HL-60 (cell line): ENCODE measurements at regions not wholly inside any gene's neighbourhood (a gene's known extent, or its start where the extent isn't known, plus 50 kb on each side); places are given as distances from the start of the nearest gene placed in this dataset.

Experiments used
- DNase-seq, 2 experiments: peaks; one replicate each; pipeline ENCODE4 v3.0.0-alpha.2; 2010 to 2020; ENCODE audit warnings: low read depth in 1 of 2, low spot score in 1 of 2
- H3K27ac ChIP-seq: fragments of 250-450 bp; sonication (Bioruptor Pico); replicated peaks from 2 replicates; pipeline ENCODE4 v1.5.1; 2020; ENCODE audit warnings: mild to moderate bottlenecking, moderate library complexity
- H3K27me3 ChIP-seq: fragments of 250-450 bp; sonication (Bioruptor Pico); 2 replicates; pipeline ENCODE4 v1.5.1; 2021; ENCODE audit warnings: mild to moderate bottlenecking, moderate library complexity; ENCODE audit not compliant: insufficient read depth, poor library complexity, severe bottlenecking
- H3K4me3 ChIP-seq: replicated peaks from 2 replicates; pipeline ENCODE4 v1.5.1; 2011; ENCODE audit warnings: mild to moderate bottlenecking, control low read depth, low read length; ENCODE audit not compliant: insufficient read depth
- CTCF ChIP-seq: IDR thresholded peaks from one replicate; pipeline ENCODE4 v1.5.1; 2011; ENCODE audit warnings: low read length, control low read depth, inconsistent platforms; ENCODE audit not compliant: insufficient read depth
- GABPA ChIP-seq: IDR thresholded peaks from 2 replicates; pipeline ENCODE4 v1.6.1; 2012; ENCODE audit warnings: low read depth
- POLR2AphosphoS5 ChIP-seq: IDR thresholded peaks from 2 replicates; pipeline ENCODE4 v1.6.1; 2012; ENCODE audit warnings: low read depth
- REST ChIP-seq: IDR thresholded peaks from 2 replicates; pipeline ENCODE4 v1.6.1; 2012; ENCODE audit warnings: low read depth; ENCODE audit not compliant: insufficient replicate concordance
- SPI1 ChIP-seq: IDR thresholded peaks from 2 replicates; pipeline ENCODE4 v1.6.1; 2012; ENCODE audit warnings: low read depth, mild to moderate bottlenecking, borderline replicate concordance

- Histone ChIP-seq H3K27ac (no peak overlapping the region), H3K4me3 (no peak overlapping the region), H3K27me3 (no peaks in the 10 kb centered on the region)
- DNase-seq: no peak
- no peak for TF ChIP-seq SPI1
These were observed 59.6 kb upstream of the ITGA11 start for GRCh38 chr15:68491415-68492106.

GRCh38 chr15:68492855-68493254 lies 60.9 kb upstream of the ITGA11 start:
- H3K27me3 ChIP-seq: no peaks in the 10 kb centered on the region
- TF ChIP-seq POLR2AphosphoS5 (no peak), REST (no peak), GABPA (no peak), CTCF (no peak), SPI1 (no peak)
- H3K27ac ChIP-seq: no peak overlapping the region
- no peak for DNase-seq
- H3K4me3 ChIP-seq: no peak overlapping the region

GRCh38 chr15:68493629-68494028 lies 61.7 kb upstream of the ITGA11 start:
- H3K27ac ChIP-seq: no peak overlapping the region
- TF ChIP-seq CTCF (no peak), SPI1 (no peak), GABPA (no peak), REST (no peak), POLR2AphosphoS5 (no peak)
- no peak overlapping the region for H3K4me3 ChIP-seq
- no peak for DNase-seq
- no peaks in the 10 kb centered on the region for H3K27me3 ChIP-seq

GRCh38 chr15:68494573-68495110 lies 62.7 kb upstream of the ITGA11 start:
- TF ChIP-seq POLR2AphosphoS5: no peak
- no peak for TF ChIP-seq SPI1
- no peak for TF ChIP-seq REST
- TF ChIP-seq CTCF: no peak
- no peak for TF ChIP-seq GABPA
- H3K27me3 ChIP-seq: no peaks in the 10 kb centered on the region
- no peak overlapping the region for H3K27ac ChIP-seq
- DNase-seq: no peak
- no peak overlapping the region for H3K4me3 ChIP-seq
